ENCODE measurements at regions not wholly inside any gene's neighbourhood (a gene's known extent, or its start where the extent isn't known, plus 50 kb on each side); places are given as distances from the start of the nearest gene placed in this dataset.

DNA sequence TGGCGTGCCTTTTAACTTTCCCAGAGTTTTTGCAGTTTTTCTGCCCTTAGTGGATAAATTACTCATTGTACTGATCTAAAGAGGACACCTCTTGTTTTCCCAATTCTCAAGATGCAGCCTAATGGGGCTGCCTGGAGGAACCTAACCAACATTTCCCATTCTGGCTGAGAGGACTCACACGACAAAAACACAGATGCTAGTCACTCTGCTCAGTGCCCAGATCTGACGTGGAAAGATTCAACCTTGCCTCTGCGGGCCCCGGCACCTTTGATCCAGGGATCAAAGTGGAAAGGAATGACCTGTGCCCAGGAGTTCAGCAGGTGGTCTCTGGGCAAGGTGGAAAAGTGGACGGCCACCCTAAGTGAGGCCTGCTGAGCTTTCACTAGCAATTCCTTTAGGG is 162.4 kb upstream of the FMN2 start:
- Histone ChIP-seq H3K36me3 (no peaks in the 10 kb centered on the region), H3K27ac (no peak overlapping the region), H3K4me1 (no peaks in the 10 kb centered on the region), H3K27me3 (no peaks in the 10 kb centered on the region), H3K4me3 (no peak overlapping the region), H3K9me3 (no peaks in the 10 kb centered on the region)
- DNase-seq: no peak
- intact Hi-C loops (cut with DNase I): no loop called here
- 81 to 83% methylated on average over 3 to 6 of the region's 6 CpGs for WGBS, 2 donors
- TF ChIP-seq, protein P1, sequence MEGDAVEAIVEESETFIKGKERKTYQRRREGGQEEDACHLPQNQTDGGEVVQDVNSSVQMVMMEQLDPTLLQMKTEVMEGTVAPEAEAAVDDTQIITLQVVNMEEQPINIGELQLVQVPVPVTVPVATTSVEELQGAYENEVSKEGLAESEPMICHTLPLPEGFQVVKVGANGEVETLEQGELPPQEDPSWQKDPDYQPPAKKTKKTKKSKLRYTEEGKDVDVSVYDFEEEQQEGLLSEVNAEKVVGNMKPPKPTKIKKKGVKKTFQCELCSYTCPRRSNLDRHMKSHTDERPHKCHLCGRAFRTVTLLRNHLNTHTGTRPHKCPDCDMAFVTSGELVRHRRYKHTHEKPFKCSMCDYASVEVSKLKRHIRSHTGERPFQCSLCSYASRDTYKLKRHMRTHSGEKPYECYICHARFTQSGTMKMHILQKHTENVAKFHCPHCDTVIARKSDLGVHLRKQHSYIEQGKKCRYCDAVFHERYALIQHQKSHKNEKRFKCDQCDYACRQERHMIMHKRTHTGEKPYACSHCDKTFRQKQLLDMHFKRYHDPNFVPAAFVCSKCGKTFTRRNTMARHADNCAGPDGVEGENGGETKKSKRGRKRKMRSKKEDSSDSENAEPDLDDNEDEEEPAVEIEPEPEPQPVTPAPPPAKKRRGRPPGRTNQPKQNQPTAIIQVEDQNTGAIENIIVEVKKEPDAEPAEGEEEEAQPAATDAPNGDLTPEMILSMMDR (IDR thresholded peaks at IDR 0.05): no peak
- no peak for TF ChIP-seq POLR2A (IDR thresholded peaks at IDR 0.05)

DNA sequence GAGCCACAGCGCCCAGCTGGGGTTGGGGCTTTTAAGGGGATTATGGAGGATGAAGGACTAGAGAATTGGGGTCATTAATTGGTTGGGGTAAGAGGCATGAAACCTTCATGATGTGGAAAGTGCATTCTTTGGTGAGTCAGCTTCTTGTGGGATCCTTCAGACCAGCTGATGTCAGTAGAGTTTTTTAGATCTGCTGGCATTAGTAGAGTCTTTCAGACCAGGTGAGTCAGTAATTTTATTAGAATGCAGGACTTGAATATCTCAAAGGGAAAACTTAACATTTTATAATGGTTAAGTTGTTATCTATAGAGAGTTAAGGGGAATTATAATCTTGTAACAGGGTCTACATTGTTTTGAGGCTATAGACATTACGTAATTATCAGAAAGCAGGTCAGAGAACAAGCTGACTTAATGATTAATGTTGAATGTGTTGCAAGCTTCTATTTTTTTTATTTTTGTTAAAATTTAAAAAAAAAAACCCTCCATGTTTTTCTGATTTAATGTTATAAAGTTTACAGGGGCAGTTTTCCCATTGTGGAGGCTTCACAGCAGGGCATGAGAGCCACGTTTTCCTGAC is 160.9 kb upstream of the FMN2 start:
- H3K4me1 ChIP-seq: no peaks in the 10 kb centered on the region
- no peaks in the 10 kb centered on the region for H3K36me3 ChIP-seq
- H3K9me3 ChIP-seq: no peaks in the 10 kb centered on the region
- WGBS, 2 donors: 50 to 71% methylated on average over 2 of the region's 3 CpGs
- H3K4me3 ChIP-seq: no peak overlapping the region
- intact Hi-C loops (cut with DNase I): no loop called here
- H3K27me3 ChIP-seq: no peaks in the 10 kb centered on the region
- TF ChIP-seq, protein P1 (IDR thresholded peaks at IDR 0.05): no peak
- TF ChIP-seq POLR2A (IDR thresholded peaks at IDR 0.05): no peak
- DNase-seq: no peak
- no peak overlapping the region for H3K27ac ChIP-seq

DNA sequence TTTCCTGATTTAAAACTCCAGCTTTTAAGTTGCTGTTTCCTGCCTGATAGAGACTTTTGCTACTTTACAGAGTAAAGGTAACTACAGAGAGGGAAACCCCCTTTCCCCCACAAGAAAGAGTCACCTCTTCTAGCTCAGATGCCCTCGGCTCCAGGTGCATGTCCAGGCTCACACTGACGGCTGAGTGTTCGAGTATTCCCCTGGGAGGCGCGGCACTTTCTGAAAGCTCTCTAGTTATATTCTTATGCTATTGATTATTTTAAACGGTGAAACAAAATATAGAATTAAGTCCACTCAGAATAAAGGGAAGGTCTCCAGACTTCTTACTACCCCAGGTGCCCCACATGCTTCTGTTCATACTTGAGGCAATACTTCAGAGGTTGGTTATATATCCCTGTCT is 160.3 kb upstream of the FMN2 start:
- H3K4me1 ChIP-seq: no peaks in the 10 kb centered on the region
- no peaks in the 10 kb centered on the region for H3K9me3 ChIP-seq
- 87% methylated on average over 6 of the region's 6 CpGs; no CpG with 5 or more reads in 1 of the 2 donors for WGBS, 2 donors
- H3K27me3 ChIP-seq: no peaks in the 10 kb centered on the region
- TF ChIP-seq, protein P1 (IDR thresholded peaks at IDR 0.05): no peak
- no peak for TF ChIP-seq POLR2A (IDR thresholded peaks at IDR 0.05)
- intact Hi-C loops (cut with DNase I): no loop called here
- no peak for DNase-seq
- no peaks in the 10 kb centered on the region for H3K36me3 ChIP-seq
- H3K4me3 ChIP-seq: no peak overlapping the region
- no peak overlapping the region for H3K27ac ChIP-seq

DNA sequence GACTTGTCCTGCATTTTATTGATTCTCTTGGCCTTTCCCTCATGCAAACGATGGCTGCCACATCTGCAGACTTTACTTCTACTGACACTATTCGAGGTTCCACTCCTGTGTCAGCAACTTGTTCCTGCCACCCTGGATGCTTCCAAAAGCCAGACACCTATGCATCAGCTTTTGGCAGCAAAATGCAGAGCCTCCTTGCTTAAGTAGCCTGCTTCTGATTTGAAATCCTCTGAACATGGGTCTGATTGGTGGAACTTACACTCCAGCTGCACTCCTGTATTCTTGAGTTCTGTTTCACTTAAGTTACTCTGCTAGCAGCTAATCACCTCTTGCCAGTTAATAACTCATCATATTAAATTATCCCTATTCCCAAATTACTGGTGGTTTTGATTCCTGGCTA is 152.1 kb upstream of the FMN2 start:
- intact Hi-C loops (cut with DNase I): no loop called here
- 45 to 61% methylated on average over 2 of the region's 2 CpGs for WGBS, 2 donors
- H3K27ac ChIP-seq: no peak overlapping the region
- no peaks in the 10 kb centered on the region for H3K27me3 ChIP-seq
- no peaks in the 10 kb centered on the region for H3K9me3 ChIP-seq
- no peaks in the 10 kb centered on the region for H3K36me3 ChIP-seq
- no peak for TF ChIP-seq POLR2A (IDR thresholded peaks at IDR 0.05)
- TF ChIP-seq, protein P1 (IDR thresholded peaks at IDR 0.05): no peak
- no peak for DNase-seq
- no peak overlapping the region for H3K4me3 ChIP-seq
- no peaks in the 10 kb centered on the region for H3K4me1 ChIP-seq

DNA sequence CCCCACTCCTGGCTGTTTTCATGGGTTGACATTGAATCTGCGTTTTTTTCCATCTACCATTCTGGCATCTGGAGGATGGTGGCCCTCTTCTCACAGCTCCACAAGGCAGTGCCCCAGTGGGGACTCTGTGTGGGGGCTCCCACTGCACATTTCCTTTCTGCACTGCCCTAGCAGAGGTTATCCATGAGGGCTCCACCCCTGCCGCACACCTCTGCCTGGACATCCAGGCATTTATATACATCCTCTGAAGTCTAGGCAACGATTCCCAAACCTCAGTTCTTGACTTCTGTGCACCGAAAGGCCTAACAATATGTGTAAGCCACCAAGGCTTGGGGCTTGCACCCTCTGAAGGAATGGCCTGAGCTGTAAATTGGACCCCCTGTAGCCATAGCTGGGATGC is 147.9 kb upstream of the FMN2 start:
- intact Hi-C loops (cut with DNase I): no loop called here
- no peaks in the 10 kb centered on the region for H3K27me3 ChIP-seq
- TF ChIP-seq, protein P1 (IDR thresholded peaks at IDR 0.05): no peak
- TF ChIP-seq POLR2A (IDR thresholded peaks at IDR 0.05): no peak
- WGBS, 2 donors: 64 to 80% methylated on average over 1 to 4 of the region's 4 CpGs
- H3K36me3 ChIP-seq: no peaks in the 10 kb centered on the region
- H3K4me1 ChIP-seq: no peaks in the 10 kb centered on the region
- H3K4me3 ChIP-seq: no peak overlapping the region
- no peak overlapping the region for H3K27ac ChIP-seq
- no peak for DNase-seq
- H3K9me3 ChIP-seq: no peaks in the 10 kb centered on the region

Data from esophagus squamous epithelium (tissue), 5 donors.